Gastroesophageal sphincter (tissue), 3 donors: ENCODE measurements at regions not wholly inside any gene's neighbourhood (a gene's known extent, or its start where the extent isn't known, plus 50 kb on each side); places are given as distances from the start of the nearest gene placed in this dataset.

ENCODE experiments used
- CTCF ChIP-seq, 4 experiments: fragments of 200-600 bp in 2 of 4; fragments of 450-650 bp in 2 of 4; sonication (generic) in 1 of 4; IDR thresholded peaks; one replicate each; pipeline ENCODE4 v1.5.1; 2017 to 2019; ENCODE audit warnings: antibody characterized with exemption in 4 of 4, mild to moderate bottlenecking in 2 of 4, moderate library complexity in 2 of 4
- POLR2A ChIP-seq, 2 donors: fragments of 450-650 bp; IDR thresholded peaks; one replicate each; pipeline ENCODE4 v1.6.1; 2017; ENCODE audit warnings: antibody characterized with exemption in 2 of 2, mild to moderate bottlenecking in 2 of 2, moderate library complexity in 1 of 2

GRCh38 chr4:24168658-24169057 is 278.8 kb upstream of the PPARGC1A start:
- TF ChIP-seq CTCF (IDR thresholded peaks at IDR 0.05) (no peak), POLR2A (IDR thresholded peaks at IDR 0.05) (no peak)
